Testis (tissue), 2 donors: ENCODE measurements at regions not wholly inside any gene's neighbourhood (a gene's known extent, or its start where the extent isn't known, plus 50 kb on each side); places are given as distances from the start of the nearest gene placed in this dataset.
A peak's percentile ranks its signal among the peaks of the same experiment; 100 is the strongest.

Experiments
- DNase-seq: peaks from one replicate; pipeline ENCODE4 v3.0.0-alpha.2; 2019
- H3K27ac ChIP-seq, 2 donors: fragments of 200-600 bp; sonication (generic); one replicate each; pipeline ENCODE4 v1.5.1; 2019
- H3K27me3 ChIP-seq: fragments of 200-600 bp; sonication (generic); one replicate; pipeline ENCODE4 v1.5.1; 2019
- H3K36me3 ChIP-seq: fragments of 200-600 bp; sonication (generic); one replicate; pipeline ENCODE4 v1.5.1; 2017; ENCODE audit warnings: low read depth; ENCODE audit errors: missing control alignments
- H3K4me1 ChIP-seq: fragments of 200-600 bp; sonication (generic); one replicate; pipeline ENCODE4 v1.5.1; 2019
- H3K4me3 ChIP-seq, 2 donors: fragments of 200-600 bp; sonication (generic); one replicate each; pipeline ENCODE4 v1.5.1; 2017 to 2019
- H3K9me3 ChIP-seq: fragments of 200-600 bp; sonication (generic); one replicate; pipeline ENCODE4 v1.5.1; 2017
- POLR2A ChIP-seq: fragments of 450-650 bp; IDR thresholded peaks from one replicate; pipeline ENCODE4 v1.6.1; 2017; ENCODE audit warnings: antibody characterized with exemption, mild to moderate bottlenecking, moderate library complexity
- WGBS, 2 donors: methylation state at CpG; one replicate each; pipeline ENCODE4 v1.1.5; 2018; 5-methylcytosine and 5-hydroxymethylcytosine counted together
- intact Hi-C: fragments of 100-400 bp; cut with DNase I; formaldehyde crosslinking; loops from one replicate; pipeline ENCODE4 v1.15.1; 2023; ENCODE audit warnings: low total_unique reads
- TF ChIP-seq, protein P1 (sequence below), 3 experiments: fragments of 450-650 bp in 2 of 3; fragments of 200-600 bp in 1 of 3; sonication (generic) in 1 of 3; IDR thresholded peaks; one replicate each; pipeline ENCODE4 v1.5.1; 2016 to 2019; ENCODE audit warnings: antibody characterized with exemption in 3 of 3, mild to moderate bottlenecking in 2 of 3, moderate library complexity in 1 of 3

- 70 to 77% methylated on average over 10 to 23 of the region's 24 CpGs for WGBS, 2 donors
- DNase-seq, result peak; percentile 66
- no peak for TF ChIP-seq POLR2A
- TF ChIP-seq, protein P1, sequence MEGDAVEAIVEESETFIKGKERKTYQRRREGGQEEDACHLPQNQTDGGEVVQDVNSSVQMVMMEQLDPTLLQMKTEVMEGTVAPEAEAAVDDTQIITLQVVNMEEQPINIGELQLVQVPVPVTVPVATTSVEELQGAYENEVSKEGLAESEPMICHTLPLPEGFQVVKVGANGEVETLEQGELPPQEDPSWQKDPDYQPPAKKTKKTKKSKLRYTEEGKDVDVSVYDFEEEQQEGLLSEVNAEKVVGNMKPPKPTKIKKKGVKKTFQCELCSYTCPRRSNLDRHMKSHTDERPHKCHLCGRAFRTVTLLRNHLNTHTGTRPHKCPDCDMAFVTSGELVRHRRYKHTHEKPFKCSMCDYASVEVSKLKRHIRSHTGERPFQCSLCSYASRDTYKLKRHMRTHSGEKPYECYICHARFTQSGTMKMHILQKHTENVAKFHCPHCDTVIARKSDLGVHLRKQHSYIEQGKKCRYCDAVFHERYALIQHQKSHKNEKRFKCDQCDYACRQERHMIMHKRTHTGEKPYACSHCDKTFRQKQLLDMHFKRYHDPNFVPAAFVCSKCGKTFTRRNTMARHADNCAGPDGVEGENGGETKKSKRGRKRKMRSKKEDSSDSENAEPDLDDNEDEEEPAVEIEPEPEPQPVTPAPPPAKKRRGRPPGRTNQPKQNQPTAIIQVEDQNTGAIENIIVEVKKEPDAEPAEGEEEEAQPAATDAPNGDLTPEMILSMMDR (IDR thresholded peaks at IDR 0.05), result no peak
- Histone ChIP-seq H3K27me3 (no peaks in the 10 kb centered on the region), H3K9me3 (no peaks in the 10 kb centered on the region), H3K4me1 (peaks cover 22% of the 10 kb centered on the region), H3K4me3 (no peak overlapping the region), H3K27ac (peak overlapping the region in 1 of 2 donors; percentile 61), H3K36me3 (no peaks in the 10 kb centered on the region)
- intact Hi-C loops, result no loop called here
Observed at GRCh38 chr15:99452728-99453636, 112.8 kb upstream of the MEF2A start.

DNA sequence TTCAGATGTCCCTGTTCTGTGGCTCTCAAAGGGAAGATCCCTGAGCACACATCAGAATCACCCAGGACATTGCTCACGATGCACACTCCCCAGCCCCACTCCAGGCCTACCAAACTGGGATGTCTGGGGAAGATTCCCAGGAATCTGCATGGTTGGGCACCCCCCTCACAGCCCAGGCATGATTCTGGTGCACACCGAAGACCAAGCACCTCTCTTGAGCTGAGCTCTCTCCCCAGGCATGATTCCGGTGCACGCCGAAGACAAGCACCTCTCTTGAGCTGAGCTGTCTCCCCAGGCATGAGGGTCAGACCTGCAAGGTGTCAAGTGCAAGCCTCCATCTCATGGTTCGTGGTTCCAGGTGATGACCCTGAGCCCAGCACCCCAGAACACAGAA is 112.2 kb upstream of the MEF2A start:
- TF ChIP-seq, protein P1 (IDR thresholded peaks at IDR 0.05), result no peak
- Histone ChIP-seq H3K9me3 (no peaks in the 10 kb centered on the region), H3K4me3 (no peak overlapping the region), H3K27me3 (no peaks in the 10 kb centered on the region), H3K4me1 (peaks cover 22% of the 10 kb centered on the region), H3K36me3 (no peaks in the 10 kb centered on the region), H3K27ac (peak overlapping the region in 1 of 2 donors; percentile 76)
- intact Hi-C loops, result no loop called here
- WGBS, 2 donors, result 96 to 97% methylated on average over 6 of the region's 6 CpGs
- peak; percentile 1 for DNase-seq

DNA sequence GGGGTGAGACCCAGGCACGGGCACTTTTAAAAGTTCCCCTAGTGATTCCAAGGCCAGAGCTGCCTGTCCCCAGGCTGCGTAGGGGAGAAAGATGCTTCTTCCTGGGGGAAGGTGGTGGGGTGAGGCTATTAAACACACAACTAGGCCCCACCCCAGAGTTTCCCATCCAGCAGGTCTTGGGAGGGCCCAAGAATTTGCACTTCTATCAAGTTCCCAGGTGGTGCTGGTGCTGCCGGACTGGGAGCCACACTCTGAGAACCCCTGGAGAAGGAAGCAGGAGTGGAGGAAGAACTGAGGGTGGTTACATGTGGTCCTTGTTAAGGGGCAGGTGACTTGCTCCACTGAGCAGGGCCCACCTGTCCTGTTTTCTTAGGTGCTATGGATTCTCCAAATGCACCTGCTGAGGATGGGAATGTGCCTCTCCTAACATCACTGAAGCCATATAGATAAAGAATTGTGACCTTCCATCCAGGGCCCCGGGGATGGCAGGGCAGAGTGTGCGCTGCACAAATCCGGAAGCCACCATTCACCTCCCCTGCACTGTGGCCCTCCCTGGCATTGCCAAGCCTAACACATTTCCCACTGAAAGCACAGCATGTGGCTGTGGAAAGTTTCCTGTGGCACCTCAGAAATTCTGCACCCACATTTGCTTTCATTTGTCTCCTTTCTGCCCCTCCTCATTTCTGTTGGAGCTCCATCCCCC is 111.5 kb upstream of the MEF2A start:
- intact Hi-C loops, result no loop called here
- H3K27ac ChIP-seq, result peak overlapping the region; percentile 76
- peaks cover 22% of the 10 kb centered on the region for H3K4me1 ChIP-seq
- H3K27me3 ChIP-seq, result no peaks in the 10 kb centered on the region
- DNase-seq, result peak; percentile 12
- no peak overlapping the region for H3K4me3 ChIP-seq
- 67 to 89% methylated on average over 4 to 6 of the region's 6 CpGs for WGBS, 2 donors
- no peaks in the 10 kb centered on the region for H3K36me3 ChIP-seq
- no peaks in the 10 kb centered on the region for H3K9me3 ChIP-seq
- TF ChIP-seq, protein P1 (IDR thresholded peaks at IDR 0.05), result no peak
- no peak for TF ChIP-seq POLR2A

- TF ChIP-seq, protein P1 (IDR thresholded peaks at IDR 0.05), result no peak
- TF ChIP-seq POLR2A, result no peak
- Histone ChIP-seq H3K27ac (peak overlapping the region; percentile 76), H3K4me1 (peaks cover 22% of the 10 kb centered on the region), H3K27me3 (no peaks in the 10 kb centered on the region), H3K36me3 (no peaks in the 10 kb centered on the region), H3K9me3 (no peaks in the 10 kb centered on the region), H3K4me3 (no peak overlapping the region)
- DNase-seq, result peak; percentile 87
- WGBS, 2 donors, result 32 to 42% methylated on average over 15 to 19 of the region's 19 CpGs
- intact Hi-C loops, result no loop called here
Observed at GRCh38 chr15:99454941-99455788, 110.6 kb upstream of the MEF2A start.
